Natural killer cell (primary cell): ENCODE measurements at regions not wholly inside any gene's neighbourhood (a gene's known extent, or its start where the extent isn't known, plus 50 kb on each side); places are given as distances from the start of the nearest gene placed in this dataset.

Experiments
- ATAC-seq, 3 donors: fragments of 150-1000 bp in 2 of 3; fragments of 200-7000 bp in 1 of 3; cut with Tn5 transposase; 1 replicate in 1 of 3; 2 replicates in 2 of 3; pipeline ENCODE4 v1.10.0; 2021; ENCODE audit warnings: mild to moderate bottlenecking in 2 of 3, moderate library complexity in 2 of 3
- DNase-seq, 2 donors: peaks; one replicate each; pipeline versions ENCODE4 v3.0.0 to v3.0.0-alpha.2; 2013 to 2021; ENCODE audit warnings: mixed read lengths in 1 of 2
- H3K27ac ChIP-seq: one replicate; pipeline ENCODE4 v1.5.1; 2013; ENCODE audit warnings: mild to moderate bottlenecking, low read length
- H3K27me3 ChIP-seq: one replicate; pipeline ENCODE4 v1.6.1; 2013; ENCODE audit warnings: low read length; ENCODE audit not compliant: control insufficient read depth, insufficient read depth
- H3K36me3 ChIP-seq: one replicate; pipeline ENCODE4 v1.6.1; 2013; ENCODE audit warnings: low read length; ENCODE audit not compliant: control insufficient read depth, insufficient read depth
- H3K4me1 ChIP-seq: one replicate; pipeline ENCODE4 v1.6.1; 2013; ENCODE audit warnings: low read length; ENCODE audit not compliant: control insufficient read depth, insufficient read depth
- H3K4me3 ChIP-seq: one replicate; pipeline ENCODE4 v1.5.1; 2013; ENCODE audit warnings: low read length
- H3K9me3 ChIP-seq: one replicate; pipeline ENCODE4 v1.6.1; 2013; ENCODE audit warnings: low read length; ENCODE audit not compliant: control insufficient read depth, insufficient read depth
- H3K27ac Mint-ChIP-seq, 2 donors: one replicate each; pipeline ENCODE4 v1.8.0; 2022; ENCODE audit warnings: mild to moderate bottlenecking in 2 of 2, mixed read lengths in 2 of 2, moderate library complexity in 1 of 2
- H3K27me3 Mint-ChIP-seq, 2 donors: one replicate each; pipeline ENCODE4 v1.8.0; 2022; ENCODE audit warnings: low read depth in 2 of 2, mixed read lengths in 2 of 2
- H3K36me3 Mint-ChIP-seq: one replicate; pipeline ENCODE4 v1.8.0; 2022; ENCODE audit warnings: mixed read lengths
- H3K4me1 Mint-ChIP-seq, 2 donors: one replicate each; pipeline ENCODE4 v1.8.0; 2022; ENCODE audit warnings: mixed read lengths in 2 of 2
- H3K4me3 Mint-ChIP-seq: one replicate; pipeline ENCODE4 v1.8.0; 2022; ENCODE audit warnings: mild to moderate bottlenecking, moderate library complexity, mixed read lengths
- H3K9me3 Mint-ChIP-seq, 2 donors: one replicate each; pipeline ENCODE4 v1.8.0; 2022; ENCODE audit warnings: mixed read lengths in 2 of 2
- CTCF ChIP-seq: fragments of 200-600 bp; IDR thresholded peaks from one replicate; pipeline ENCODE4 v1.8.0; 2022; ENCODE audit warnings: antibody characterized with exemption
- WGBS: methylation state at CpG from one replicate; pipeline ENCODE4 v1.1.7; 2013; ENCODE audit warnings: missing lambda C conversion rate; ENCODE audit not compliant: insufficient coverage; 5-methylcytosine and 5-hydroxymethylcytosine counted together
- intact Hi-C: fragments of 100-400 bp; cut with micrococcal nuclease; formaldehyde crosslinking; loops from one replicate; pipeline ENCODE4 v1.14.2; 2022

GRCh38 chrX:857376-857775 is 226.8 kb downstream of the SHOX start:
- no peak for ATAC-seq
- Histone ChIP-seq H3K9me3 (no peaks in the 10 kb centered on the region), H3K4me1 (no peaks in the 10 kb centered on the region), H3K27me3 (no peaks in the 10 kb centered on the region), H3K4me3 (no peak overlapping the region), H3K27ac (no peak overlapping the region), H3K36me3 (no peaks in the 10 kb centered on the region)
- WGBS, result 92% methylated on average over 5 of the region's 5 CpGs
- H3K27me3 Mint-ChIP-seq, result no peaks in the 10 kb centered on the region
- no peak for DNase-seq
- no peaks in the 10 kb centered on the region for H3K4me1 Mint-ChIP-seq
- H3K4me3 Mint-ChIP-seq, result no peak overlapping the region
- no peaks in the 10 kb centered on the region for H3K36me3 Mint-ChIP-seq
- peaks cover 4 to 18% of the 10 kb centered on the region in 2 donors for H3K9me3 Mint-ChIP-seq
- intact Hi-C loops, result no loop called here
- no peak for TF ChIP-seq CTCF
- no peak overlapping the region for H3K27ac Mint-ChIP-seq

GRCh38 chrX:856566-857290 is 226.1 kb downstream of the SHOX start:
- Histone ChIP-seq H3K36me3 (no peaks in the 10 kb centered on the region), H3K9me3 (no peaks in the 10 kb centered on the region), H3K4me1 (no peaks in the 10 kb centered on the region), H3K4me3 (no peak overlapping the region), H3K27ac (no peak overlapping the region), H3K27me3 (no peaks in the 10 kb centered on the region)
- Mint-ChIP-seq H3K27ac (no peak overlapping the region), H3K4me3 (no peak overlapping the region), H3K36me3 (no peaks in the 10 kb centered on the region), H3K27me3 (no peaks in the 10 kb centered on the region), H3K9me3 (peaks cover 4 to 18% of the 10 kb centered on the region in 2 donors), H3K4me1 (no peaks in the 10 kb centered on the region)
- no peak for TF ChIP-seq CTCF
- no peak for ATAC-seq
- no peak for DNase-seq
- intact Hi-C loops, result no loop called here
- WGBS, result 83% methylated on average over 10 of the region's 14 CpGs

GRCh38 chrX:853304-853703 is 222.7 kb downstream of the SHOX start:
- Mint-ChIP-seq H3K4me3 (no peak overlapping the region), H3K27me3 (peaks cover 0 to 3% of the 10 kb centered on the region in 2 donors), H3K4me1 (no peaks in the 10 kb centered on the region), H3K9me3 (peaks cover 0 to 12% of the 10 kb centered on the region in 2 donors), H3K36me3 (no peaks in the 10 kb centered on the region), H3K27ac (no peak overlapping the region)
- ATAC-seq (no peak), DNase-seq (no peak)
- TF ChIP-seq CTCF, result no peak
- Histone ChIP-seq H3K27ac (no peak overlapping the region), H3K27me3 (no peaks in the 10 kb centered on the region), H3K36me3 (no peaks in the 10 kb centered on the region), H3K4me3 (no peak overlapping the region), H3K4me1 (no peaks in the 10 kb centered on the region), H3K9me3 (no peaks in the 10 kb centered on the region)
- intact Hi-C loops, result no loop called here
- WGBS, result 77% methylated on average over 7 of the region's 7 CpGs

- Histone ChIP-seq H3K27me3 (no peaks in the 10 kb centered on the region), H3K36me3 (no peaks in the 10 kb centered on the region), H3K4me3 (no peak overlapping the region), H3K4me1 (no peaks in the 10 kb centered on the region), H3K9me3 (no peaks in the 10 kb centered on the region), H3K27ac (no peak overlapping the region)
- Mint-ChIP-seq H3K4me1 (no peaks in the 10 kb centered on the region), H3K27me3 (peaks cover 0 to 3% of the 10 kb centered on the region in 2 donors), H3K9me3 (peaks cover 0 to 7% of the 10 kb centered on the region in 2 donors), H3K27ac (no peak overlapping the region), H3K4me3 (no peak overlapping the region), H3K36me3 (no peaks in the 10 kb centered on the region)
- 5% methylated on average over 11 of the region's 11 CpGs for WGBS
- ATAC-seq (no peak), DNase-seq (no peak)
- no peak for TF ChIP-seq CTCF
- intact Hi-C loops, result no loop called here
Observed at GRCh38 chrX:850471-850916, 219.9 kb downstream of the SHOX start.
